ENCODE measurements at regions not wholly inside any gene's neighbourhood (a gene's known extent, or its start where the extent isn't known, plus 50 kb on each side); places are given as distances from the start of the nearest gene placed in this dataset.
A peak's percentile ranks its signal among the peaks of the same experiment; 100 is the strongest.

GRCh38 chr7:4631380-4632179 lies 50.5 kb upstream of the FOXK1 start:
- Histone ChIP-seq H3K4me2 (ENCODE audit: low read depth, low read length) (peak overlapping the region; percentile 83), H3K27me3 (ENCODE audit: control insufficient read depth in 1 of 2, insufficient read depth in 2 of 2, low read length in 2 of 2) (no peaks in the 10 kb centered on the region), H3K4me1 (ENCODE audit: insufficient read depth, low read length) (peaks cover 16% of the 10 kb centered on the region), H3K9ac (ENCODE audit: insufficient read depth, low read depth, low read length) (no peak overlapping the region), H3K9me3 (ENCODE audit: low read length) (no peaks in the 10 kb centered on the region), H2AFZ (ENCODE audit: low read length) (no peak overlapping the region), H3K27ac (ENCODE audit: extremely low read length, insufficient read depth, low read length) (no peak overlapping the region), H3K4me3 (replicated peaks in 1 of 3; ENCODE audit: insufficient read depth in 1 of 3, low read depth in 2 of 3, low read length in 3 of 3) (peak overlapping the region; percentile 14 to 53 (median 31); a peak in 3 of 6 replicates), H3K36me3 (replicated peaks in 1 of 2; ENCODE audit: control insufficient read depth in 1 of 2, insufficient read depth in 2 of 2, low read length in 2 of 2) (no peaks in the 10 kb centered on the region), H3K79me2 (ENCODE audit: insufficient read depth, low read length) (no peaks in the 10 kb centered on the region), H4K20me1 (ENCODE audit: insufficient read depth, low read length) (no peaks in the 10 kb centered on the region)
- POLR2A ChIA-PET, result interaction anchor here (1.4 kb wide), 1 partner anchor 10 kb away, joined by 7 read pairs; no protein-coding TSS in a partner anchor
- peak; percentile 84 for DNase-seq (ENCODE audit: low spot score)
- ATAC-seq, result peak; percentile 95
- intact Hi-C loops (cut with micrococcal nuclease; ENCODE audit: unreplicated experiment) (loop anchor here (1.0 to 5.0 kb wide), 2 partner anchors 20 to 194 kb away; no protein-coding TSS in a partner anchor), in situ Hi-C loops (cut with HindIII; ENCODE audit: extremely low pct_ligation_motif_present, low pct_unique_long_range_greater_than_20kb) (no loop called here)
- CTCF ChIA-PET (ENCODE audit: low intra/inter-chr PET ratio, low total read pairs), result interaction anchor here (1.5 to 2.1 kb wide), 2 partner anchors 18 to 21 kb away, joined by 7 to 14 read pairs; no protein-coding TSS in a partner anchor
- WGBS (ENCODE audit: low lambda C conversion rate), result 11% methylated on average over 17 of the region's 25 CpGs
- no TSS peak for BruUV-seq (replicated peaks)
- FAIRE-seq, result peak; percentile 79
- no peak for TF ChIP-seq ZSCAN20 (CRISPR knock-in tag; IDR thresholded peaks at IDR 0.05; ENCODE audit: borderline replicate concordance)
- TF ChIP-seq ARID5B (CRISPR knock-in tag; IDR thresholded peaks at IDR 0.05), result peak; percentile 47
- 0 out of 2 replicates have a peak, but pooled peaks have one; percentile 49 for TF ChIP-seq SSRP1 (CRISPR knock-in tag; IDR thresholded peaks at IDR 0.05)
- peak; percentile 79; the same call in 1 of the 2 replicates for TF ChIP-seq ZSCAN29 (CRISPR knock-in tag; conservative IDR thresholded peaks at IDR 0.05)
- TF ChIP-seq ZMYM3 (CRISPR knock-in tag; IDR thresholded peaks at IDR 0.05), result peak; percentile 9; the same call in 1 of the 2 replicates
- peak; percentile 56 for TF ChIP-seq ZNF687 (CRISPR knock-in tag; IDR thresholded peaks at IDR 0.05)
- TF ChIP-seq RELA (CRISPR knock-in tag; IDR thresholded peaks at IDR 0.05), result no peak
- TF ChIP-seq ZBED4 (CRISPR knock-in tag; IDR thresholded peaks at IDR 0.05; ENCODE audit: borderline replicate concordance), result peak; percentile 14; the same call in 1 of the 2 replicates
- peak; percentile 56 for TF ChIP-seq SAP130 (CRISPR knock-in tag; IDR thresholded peaks at IDR 0.05; ENCODE audit: low read depth)
- TF ChIP-seq MAFK (conservative IDR thresholded peaks at IDR 0.05 in 1 of 2, IDR thresholded peaks at IDR 0.05 in 1 of 2; ENCODE audit: low read length in 2 of 2), result peak; percentile 61 to 68
- peak; percentile 58; the same call in 1 of the 2 replicates for TF ChIP-seq ZNF547 (CRISPR knock-in tag; IDR thresholded peaks at IDR 0.05)

Data from HepG2 (cell line).